Testis (tissue), 2 donors: ENCODE measurements at regions not wholly inside any gene's neighbourhood (a gene's known extent, or its start where the extent isn't known, plus 50 kb on each side); places are given as distances from the start of the nearest gene placed in this dataset.

Experiments
- CTCF ChIP-seq, 3 experiments: fragments of 450-650 bp in 2 of 3; fragments of 200-600 bp in 1 of 3; sonication (generic) in 1 of 3; IDR thresholded peaks; one replicate each; pipeline ENCODE4 v1.5.1; 2016 to 2019; ENCODE audit warnings: antibody characterized with exemption in 3 of 3, mild to moderate bottlenecking in 2 of 3, moderate library complexity in 1 of 3
- POLR2A ChIP-seq: fragments of 450-650 bp; IDR thresholded peaks from one replicate; pipeline ENCODE4 v1.6.1; 2017; ENCODE audit warnings: antibody characterized with exemption, mild to moderate bottlenecking, moderate library complexity

- TF ChIP-seq CTCF (IDR thresholded peaks at IDR 0.05) (no peak), POLR2A (no peak)
Measured at GRCh38 chr5:163586531-163586956, 81.1 kb downstream of the MAT2B start.
